ENCODE measurements at regions not wholly inside any gene's neighbourhood (a gene's known extent, or its start where the extent isn't known, plus 50 kb on each side); places are given as distances from the start of the nearest gene placed in this dataset.

DNA sequence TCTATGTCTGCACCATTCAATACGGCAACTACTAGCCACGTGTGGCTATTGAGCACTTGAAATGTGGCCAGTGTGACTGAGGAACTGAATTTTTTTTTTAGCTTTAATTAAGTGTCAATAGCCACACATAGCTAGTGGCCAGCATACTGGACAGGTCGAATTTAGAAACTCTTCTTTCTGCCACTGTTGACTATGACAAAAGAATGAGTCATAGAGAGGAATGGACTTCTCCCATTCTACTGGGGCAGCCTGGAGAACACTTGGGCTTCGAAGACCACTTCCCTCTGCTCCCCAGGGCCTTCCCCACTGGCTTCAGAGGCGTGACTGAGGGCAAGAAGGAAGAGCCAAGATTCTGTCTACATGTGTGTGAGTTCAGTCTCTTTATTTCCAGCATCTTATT is 137.5 kb downstream of the SNX10 start:
- Histone ChIP-seq H3K23ac (ENCODE audit: low read length) (no peak overlapping the region), H4K12ac (ENCODE audit: low read depth, low read length) (no peak overlapping the region), H3K27me3 (ENCODE audit: insufficient read depth, low read length) (no peaks in the 10 kb centered on the region), H3K36me3 (ENCODE audit: control insufficient read depth in 1 of 2, insufficient read depth in 2 of 2, low read length in 2 of 2) (no peaks in the 10 kb centered on the region), H3K4ac (ENCODE audit: low read depth, low read length) (no peak overlapping the region), H3K9ac (ENCODE audit: low read length) (no peak overlapping the region), H3K79me1 (ENCODE audit: low read length) (no peaks in the 10 kb centered on the region), H3K27ac (ENCODE audit: low read depth, low read length) (no peak overlapping the region), H4K91ac (ENCODE audit: low read depth, low read length) (no peak overlapping the region), H2BK12ac (ENCODE audit: low read length) (no peak overlapping the region), H2AK5ac (ENCODE audit: low read length) (no peak overlapping the region), H3K4me1 (ENCODE audit: control insufficient read depth in 1 of 2, insufficient read depth in 2 of 2, low read length in 2 of 2) (no peaks in the 10 kb centered on the region), H3K9me3 (ENCODE audit: insufficient read depth, low read depth, low read length) (no peaks in the 10 kb centered on the region), H3K14ac (ENCODE audit: low read length) (no peak overlapping the region), H2AFZ (ENCODE audit: insufficient read depth, low read length, poor library complexity) (no peak overlapping the region), H3K79me2 (ENCODE audit: control insufficient read depth, insufficient read depth, low read length, poor library complexity) (no peaks in the 10 kb centered on the region), H3K18ac (ENCODE audit: low read length) (no peak overlapping the region), H3K4me2 (ENCODE audit: low read length) (no peak overlapping the region), H2BK120ac (ENCODE audit: insufficient read depth, low read length, poor library complexity) (no peak overlapping the region), H3K4me3 (ENCODE audit: low read depth, low read length) (no peak overlapping the region), H2BK5ac (ENCODE audit: low read depth, low read length, poor library complexity) (no peak overlapping the region), H4K8ac (ENCODE audit: low read depth, low read length) (no peak overlapping the region)
- peak in 1 of 2 donors; percentile 16 for DNase-seq
- no CpG with 5 or more reads among the region's 5 CpGs for WGBS (ENCODE audit: extremely low coverage, insufficient coverage, insufficient read length)

DNA sequence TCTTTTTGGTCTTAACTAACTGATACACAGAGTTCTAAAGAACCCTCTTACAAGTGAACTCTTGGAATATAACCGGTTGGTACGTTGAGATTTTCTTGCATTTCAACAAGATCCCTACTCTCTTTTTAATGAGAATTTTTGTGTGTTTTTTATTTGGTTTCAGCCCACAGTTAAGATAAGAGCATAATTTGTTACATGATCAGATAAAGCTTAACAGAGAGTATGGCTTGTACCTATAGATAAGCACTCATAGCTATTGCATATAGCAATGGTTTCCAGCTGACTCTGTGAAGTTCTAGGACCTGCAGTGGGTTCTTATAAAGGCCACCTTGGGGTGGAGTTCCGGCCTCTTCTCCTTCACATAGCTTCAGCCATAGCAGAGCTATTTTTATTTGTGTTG is 143.3 kb downstream of the SNX10 start:
- Histone ChIP-seq H3K18ac (ENCODE audit: low read length) (no peak overlapping the region), H2BK12ac (ENCODE audit: low read length) (no peak overlapping the region), H3K14ac (ENCODE audit: low read length) (no peak overlapping the region), H2AFZ (ENCODE audit: insufficient read depth, low read length, poor library complexity) (no peak overlapping the region), H3K27ac (ENCODE audit: low read depth, low read length) (no peak overlapping the region), H3K9ac (ENCODE audit: low read length) (no peak overlapping the region), H3K4me2 (ENCODE audit: low read length) (no peak overlapping the region), H2BK5ac (ENCODE audit: low read depth, low read length, poor library complexity) (no peak overlapping the region), H4K91ac (ENCODE audit: low read depth, low read length) (no peak overlapping the region), H3K4me1 (ENCODE audit: control insufficient read depth in 1 of 2, insufficient read depth in 2 of 2, low read length in 2 of 2) (no peaks in the 10 kb centered on the region), H3K23ac (ENCODE audit: low read length) (no peak overlapping the region), H3K4me3 (ENCODE audit: low read depth, low read length) (no peak overlapping the region), H2BK120ac (ENCODE audit: insufficient read depth, low read length, poor library complexity) (no peak overlapping the region), H3K79me2 (ENCODE audit: control insufficient read depth, insufficient read depth, low read length, poor library complexity) (no peaks in the 10 kb centered on the region), H3K4ac (ENCODE audit: low read depth, low read length) (no peak overlapping the region), H3K27me3 (ENCODE audit: insufficient read depth, low read length) (no peaks in the 10 kb centered on the region), H2AK5ac (ENCODE audit: low read length) (no peak overlapping the region), H3K9me3 (ENCODE audit: insufficient read depth, low read depth, low read length) (no peaks in the 10 kb centered on the region), H4K8ac (ENCODE audit: low read depth, low read length) (no peak overlapping the region), H3K79me1 (ENCODE audit: low read length) (no peaks in the 10 kb centered on the region), H4K12ac (ENCODE audit: low read depth, low read length) (no peak overlapping the region), H3K36me3 (ENCODE audit: control insufficient read depth in 1 of 2, insufficient read depth in 2 of 2, low read length in 2 of 2) (no peaks in the 10 kb centered on the region)
- DNase-seq, result no peak
- WGBS (ENCODE audit: extremely low coverage, insufficient coverage, insufficient read length), result no CpG with 5 or more reads among the region's 3 CpGs

DNA sequence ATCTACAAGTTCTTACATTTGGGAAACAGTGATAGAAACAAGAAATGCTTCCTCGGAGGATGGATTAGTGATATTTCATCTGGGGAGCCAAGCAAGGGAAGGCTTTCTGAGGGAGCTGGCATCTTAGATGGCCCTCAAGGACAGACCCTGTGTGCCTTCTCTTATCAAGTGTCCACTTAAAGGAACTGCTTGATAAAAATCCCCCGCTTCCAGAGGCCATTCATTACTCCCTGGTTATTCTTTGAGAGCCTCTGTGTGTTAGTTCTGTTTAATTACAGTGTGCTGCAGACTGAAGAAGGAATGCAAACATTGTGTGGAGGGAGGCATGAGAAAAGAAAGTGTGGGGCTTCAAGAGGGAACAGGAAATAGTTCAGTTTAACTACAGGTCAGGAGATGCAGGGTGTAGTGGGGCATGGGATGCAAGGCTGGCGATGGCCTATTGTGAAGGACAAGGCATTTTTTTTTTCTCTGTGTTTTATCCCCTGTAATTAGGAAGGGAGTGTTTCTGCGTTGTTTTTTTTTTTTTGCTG is 145.4 kb downstream of the SNX10 start:
- Histone ChIP-seq H4K91ac (ENCODE audit: low read depth, low read length) (no peak overlapping the region), H3K79me2 (ENCODE audit: control insufficient read depth, insufficient read depth, low read length, poor library complexity) (no peaks in the 10 kb centered on the region), H3K4me3 (ENCODE audit: low read depth, low read length) (no peak overlapping the region), H2BK5ac (ENCODE audit: low read depth, low read length, poor library complexity) (no peak overlapping the region), H3K4ac (ENCODE audit: low read depth, low read length) (no peak overlapping the region), H3K36me3 (ENCODE audit: control insufficient read depth in 1 of 2, insufficient read depth in 2 of 2, low read length in 2 of 2) (no peaks in the 10 kb centered on the region), H3K9me3 (ENCODE audit: insufficient read depth, low read depth, low read length) (no peaks in the 10 kb centered on the region), H4K12ac (ENCODE audit: low read depth, low read length) (no peak overlapping the region), H3K4me2 (ENCODE audit: low read length) (no peak overlapping the region), H3K14ac (ENCODE audit: low read length) (no peak overlapping the region), H3K27ac (ENCODE audit: low read depth, low read length) (no peak overlapping the region), H2BK120ac (ENCODE audit: insufficient read depth, low read length, poor library complexity) (no peak overlapping the region), H3K79me1 (ENCODE audit: low read length) (no peaks in the 10 kb centered on the region), H2BK12ac (ENCODE audit: low read length) (no peak overlapping the region), H3K4me1 (ENCODE audit: control insufficient read depth in 1 of 2, insufficient read depth in 2 of 2, low read length in 2 of 2) (peaks cover 0 to 2% of the 10 kb centered on the region in 2 experiments), H2AFZ (ENCODE audit: insufficient read depth, low read length, poor library complexity) (no peak overlapping the region), H2AK5ac (ENCODE audit: low read length) (no peak overlapping the region), H3K23ac (ENCODE audit: low read length) (no peak overlapping the region), H3K9ac (ENCODE audit: low read length) (no peak overlapping the region), H3K27me3 (ENCODE audit: insufficient read depth, low read length) (no peaks in the 10 kb centered on the region), H4K8ac (ENCODE audit: low read depth, low read length) (no peak overlapping the region), H3K18ac (ENCODE audit: low read length) (no peak overlapping the region)
- no peak for DNase-seq
- no CpG with 5 or more reads among the region's 4 CpGs for WGBS (ENCODE audit: extremely low coverage, insufficient coverage, insufficient read length)

DNA sequence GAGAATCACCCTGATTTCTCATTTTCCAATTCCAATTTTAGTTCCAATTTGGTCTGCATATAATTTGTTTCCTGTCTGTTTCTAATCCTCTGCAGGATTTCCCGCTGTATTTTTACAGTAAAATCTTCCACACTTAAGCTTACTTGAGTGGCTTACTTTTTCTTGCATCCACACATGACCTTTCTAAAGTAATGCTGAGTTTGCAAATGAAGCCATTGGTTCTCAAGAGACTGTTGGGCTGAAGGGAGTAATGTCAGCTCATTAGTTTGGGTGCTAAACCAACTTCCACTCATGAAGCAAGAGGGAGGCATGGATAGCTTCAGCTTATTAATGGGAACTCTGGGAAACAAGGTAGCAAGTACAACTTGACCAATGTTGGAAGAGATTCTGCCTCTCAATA is 146.4 kb downstream of the SNX10 start:
- no peak overlapping the region for H3K18ac ChIP-seq (ENCODE audit: low read length)
- H3K4ac ChIP-seq (ENCODE audit: low read depth, low read length), result no peak overlapping the region
- peaks cover 0 to 2% of the 10 kb centered on the region in 2 experiments for H3K4me1 ChIP-seq (ENCODE audit: control insufficient read depth in 1 of 2, insufficient read depth in 2 of 2, low read length in 2 of 2)
- no peaks in the 10 kb centered on the region for H3K79me2 ChIP-seq (ENCODE audit: control insufficient read depth, insufficient read depth, low read length, poor library complexity)
- no peak overlapping the region for H4K8ac ChIP-seq (ENCODE audit: low read depth, low read length)
- H4K91ac ChIP-seq (ENCODE audit: low read depth, low read length), result no peak overlapping the region
- H3K4me3 ChIP-seq (ENCODE audit: low read depth, low read length), result no peak overlapping the region
- no peaks in the 10 kb centered on the region for H3K79me1 ChIP-seq (ENCODE audit: low read length)
- H3K36me3 ChIP-seq (ENCODE audit: control insufficient read depth in 1 of 2, insufficient read depth in 2 of 2, low read length in 2 of 2), result no peaks in the 10 kb centered on the region
- no peak overlapping the region for H3K4me2 ChIP-seq (ENCODE audit: low read length)
- no peak overlapping the region for H2BK5ac ChIP-seq (ENCODE audit: low read depth, low read length, poor library complexity)
- no peak overlapping the region for H2BK12ac ChIP-seq (ENCODE audit: low read length)
- no peak overlapping the region for H3K9ac ChIP-seq (ENCODE audit: low read length)
- H2BK120ac ChIP-seq (ENCODE audit: insufficient read depth, low read length, poor library complexity), result no peak overlapping the region
- no peak overlapping the region for H2AK5ac ChIP-seq (ENCODE audit: low read length)
- H3K23ac ChIP-seq (ENCODE audit: low read length), result no peak overlapping the region
- H3K9me3 ChIP-seq (ENCODE audit: insufficient read depth, low read depth, low read length), result no peaks in the 10 kb centered on the region
- no peak overlapping the region for H3K14ac ChIP-seq (ENCODE audit: low read length)
- no CpG with 5 or more reads among the region's 1 CpG for WGBS (ENCODE audit: extremely low coverage, insufficient coverage, insufficient read length)
- H2AFZ ChIP-seq (ENCODE audit: insufficient read depth, low read length, poor library complexity), result no peak overlapping the region
- no peaks in the 10 kb centered on the region for H3K27me3 ChIP-seq (ENCODE audit: insufficient read depth, low read length)
- H3K27ac ChIP-seq (ENCODE audit: low read depth, low read length), result no peak overlapping the region
- no peak for DNase-seq
- no peak overlapping the region for H4K12ac ChIP-seq (ENCODE audit: low read depth, low read length)

All from trophoblast cell (in vitro differentiated cells and primary cell).